ENCODE measurements at regions not wholly inside any gene's neighbourhood (a gene's known extent, or its start where the extent isn't known, plus 50 kb on each side); places are given as distances from the start of the nearest gene placed in this dataset.
"Not testable (repeated sequence)": the region's sequence is repeated elsewhere in the genome, so short reads cannot be mapped to it uniquely, and the experiment has no call there.

DNA sequence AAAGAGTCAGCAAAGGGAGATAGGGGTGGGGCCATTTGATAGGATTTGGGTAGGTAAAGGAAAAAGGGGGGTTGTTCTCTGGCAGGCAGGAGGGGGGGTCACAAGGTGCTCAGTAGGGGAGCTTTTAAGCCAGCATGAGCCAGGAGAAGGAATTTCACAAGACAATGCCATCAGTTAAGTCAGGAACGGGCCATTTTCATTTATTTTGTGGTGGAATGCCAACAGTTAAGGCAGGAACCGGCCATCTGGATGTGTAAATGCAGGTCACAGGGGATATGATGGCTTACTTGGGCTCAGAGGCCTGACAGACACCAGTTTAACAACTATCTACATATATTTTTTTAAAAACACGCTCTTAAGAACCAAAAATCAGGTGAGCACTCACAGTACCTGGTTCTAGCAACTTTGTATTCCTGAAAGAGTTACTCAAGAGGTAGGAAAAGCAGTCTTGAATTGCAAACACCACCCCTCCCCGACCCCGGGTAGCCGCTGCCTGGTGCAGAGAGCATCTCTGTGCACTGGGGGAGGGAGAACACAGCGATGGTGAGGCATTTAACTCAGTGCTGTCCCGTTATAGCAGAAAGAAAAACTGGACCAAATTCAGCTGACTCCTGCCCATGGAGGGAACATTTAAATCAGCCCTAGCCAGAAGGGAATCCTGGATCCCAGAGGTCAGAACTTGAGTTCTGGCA is 414.5 kb upstream of the KLHL29 start:
- intact Hi-C loops (cut with DNase I): no loop called here
- no peak overlapping the region for H3K4me3 ChIP-seq
- TF ChIP-seq POLR2A (IDR thresholded peaks at IDR 0.05): no peak
- TF ChIP-seq, protein P1, sequence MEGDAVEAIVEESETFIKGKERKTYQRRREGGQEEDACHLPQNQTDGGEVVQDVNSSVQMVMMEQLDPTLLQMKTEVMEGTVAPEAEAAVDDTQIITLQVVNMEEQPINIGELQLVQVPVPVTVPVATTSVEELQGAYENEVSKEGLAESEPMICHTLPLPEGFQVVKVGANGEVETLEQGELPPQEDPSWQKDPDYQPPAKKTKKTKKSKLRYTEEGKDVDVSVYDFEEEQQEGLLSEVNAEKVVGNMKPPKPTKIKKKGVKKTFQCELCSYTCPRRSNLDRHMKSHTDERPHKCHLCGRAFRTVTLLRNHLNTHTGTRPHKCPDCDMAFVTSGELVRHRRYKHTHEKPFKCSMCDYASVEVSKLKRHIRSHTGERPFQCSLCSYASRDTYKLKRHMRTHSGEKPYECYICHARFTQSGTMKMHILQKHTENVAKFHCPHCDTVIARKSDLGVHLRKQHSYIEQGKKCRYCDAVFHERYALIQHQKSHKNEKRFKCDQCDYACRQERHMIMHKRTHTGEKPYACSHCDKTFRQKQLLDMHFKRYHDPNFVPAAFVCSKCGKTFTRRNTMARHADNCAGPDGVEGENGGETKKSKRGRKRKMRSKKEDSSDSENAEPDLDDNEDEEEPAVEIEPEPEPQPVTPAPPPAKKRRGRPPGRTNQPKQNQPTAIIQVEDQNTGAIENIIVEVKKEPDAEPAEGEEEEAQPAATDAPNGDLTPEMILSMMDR (IDR thresholded peaks at IDR 0.05): no peak
- H3K27me3 ChIP-seq: no peaks in the 10 kb centered on the region
- DNase-seq: no peak
- no peak overlapping the region for H3K27ac ChIP-seq
- no peak for ATAC-seq
- peaks cover 0 to 9% (median 0%) of the 10 kb centered on the region in 12 donors for H3K9me3 ChIP-seq
- no peaks in the 10 kb centered on the region for H3K4me1 ChIP-seq
- 35 to 43% (median 41%) methylated on average over 8 of the region's 8 CpGs for WGBS, 4 donors
- no peaks in the 10 kb centered on the region for H3K36me3 ChIP-seq

DNA sequence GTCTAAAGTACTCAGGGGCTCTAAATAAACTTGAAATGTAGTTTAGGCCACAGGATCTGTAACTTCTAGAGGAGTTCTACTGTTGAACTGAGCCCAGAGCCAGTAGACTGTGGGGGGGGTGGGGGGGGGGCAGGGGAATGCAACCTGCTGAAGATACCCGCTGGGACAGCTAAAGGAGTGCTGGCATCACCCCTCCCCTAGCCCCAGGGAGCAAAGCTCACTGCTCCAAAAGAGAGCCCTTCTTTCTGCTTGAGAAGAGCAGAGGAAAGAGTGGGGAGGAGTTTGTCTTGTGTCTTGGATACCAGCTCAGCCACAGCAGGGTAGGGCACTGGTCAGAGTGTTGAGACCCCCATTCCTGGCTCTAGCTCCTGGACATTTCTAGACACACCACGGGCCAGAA is 414.0 kb upstream of the KLHL29 start:
- Histone ChIP-seq H3K4me3 (no peak overlapping the region), H3K36me3 (no peaks in the 10 kb centered on the region), H3K9me3 (peaks cover 0 to 4% (median 0%) of the 10 kb centered on the region in 12 donors), H3K27ac (no peak overlapping the region), H3K4me1 (no peaks in the 10 kb centered on the region), H3K27me3 (no peaks in the 10 kb centered on the region)
- no peak for DNase-seq
- no peak for ATAC-seq
- WGBS, 4 donors: 53 to 78% (median 66%) methylated on average over 2 of the region's 2 CpGs
- TF ChIP-seq POLR2A (IDR thresholded peaks at IDR 0.05): no peak
- intact Hi-C loops (cut with DNase I): no loop called here

DNA sequence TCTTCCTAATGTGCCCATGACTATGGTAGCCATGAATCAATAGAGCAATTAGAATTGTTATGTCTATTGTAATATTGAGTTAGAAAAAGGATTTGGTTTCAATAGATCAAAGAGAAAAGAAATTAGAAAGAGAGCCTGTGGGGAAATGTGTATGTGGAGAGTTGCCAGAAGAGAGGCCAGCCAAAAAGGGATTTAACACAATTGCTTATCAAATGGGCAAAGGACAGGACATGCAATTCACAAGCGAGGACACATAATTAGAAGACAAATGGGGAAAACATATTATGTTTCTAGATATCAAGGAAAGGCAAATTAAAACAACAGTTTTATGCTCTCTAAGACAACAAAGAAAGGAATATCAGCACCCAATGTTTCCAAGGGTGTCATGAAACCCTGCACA is 403.2 kb upstream of the KLHL29 start:
- no peak for ATAC-seq
- 30 to 58% (median 32%) methylated on average over 1 of the region's 1 CpG for WGBS, 4 donors
- Histone ChIP-seq H3K9me3 (peaks cover 0 to 3% (median 0%) of the 10 kb centered on the region in 12 donors), H3K27ac (no peak overlapping the region), H3K36me3 (no peaks in the 10 kb centered on the region), H3K4me3 (no peak overlapping the region), H3K27me3 (peaks cover 0 to 2% (median 0%) of the 10 kb centered on the region in 9 donors), H3K4me1 (no peaks in the 10 kb centered on the region)
- TF ChIP-seq POLR2A (IDR thresholded peaks at IDR 0.05): no peak
- TF ChIP-seq, protein P1 (IDR thresholded peaks at IDR 0.05): no peak
- no peak for DNase-seq
- intact Hi-C loops (cut with DNase I): no loop called here

DNA sequence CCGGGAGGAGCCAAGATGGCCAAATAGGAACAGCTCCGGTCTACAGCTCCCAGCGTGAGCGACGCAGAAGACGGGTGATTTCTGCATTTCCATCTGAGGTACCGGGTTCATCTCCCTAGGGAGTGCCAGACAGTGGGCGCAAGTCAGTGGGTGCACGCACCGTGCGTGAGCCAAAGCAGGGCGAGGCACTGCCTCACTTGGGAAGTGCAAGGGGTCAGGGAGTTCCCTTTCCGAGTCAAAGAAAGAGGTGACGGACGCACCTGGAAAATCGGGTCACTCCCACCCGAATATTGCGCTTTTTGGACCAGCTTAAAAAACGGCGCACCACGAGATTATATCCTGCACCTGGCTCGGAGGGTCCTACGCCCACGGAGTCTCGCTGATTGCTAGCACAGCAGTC is 400.8 kb upstream of the KLHL29 start:
- H3K9me3 ChIP-seq; H3K27ac ChIP-seq; H3K36me3 ChIP-seq; DNase-seq; intact Hi-C loops (cut with DNase I); H3K27me3 ChIP-seq; H3K4me3 ChIP-seq; ATAC-seq; H3K4me1 ChIP-seq: not testable (repeated sequence)
- WGBS, 4 donors: 90 to 95% (median 92%) methylated on average over 13 to 21 of the region's 25 CpGs

DNA sequence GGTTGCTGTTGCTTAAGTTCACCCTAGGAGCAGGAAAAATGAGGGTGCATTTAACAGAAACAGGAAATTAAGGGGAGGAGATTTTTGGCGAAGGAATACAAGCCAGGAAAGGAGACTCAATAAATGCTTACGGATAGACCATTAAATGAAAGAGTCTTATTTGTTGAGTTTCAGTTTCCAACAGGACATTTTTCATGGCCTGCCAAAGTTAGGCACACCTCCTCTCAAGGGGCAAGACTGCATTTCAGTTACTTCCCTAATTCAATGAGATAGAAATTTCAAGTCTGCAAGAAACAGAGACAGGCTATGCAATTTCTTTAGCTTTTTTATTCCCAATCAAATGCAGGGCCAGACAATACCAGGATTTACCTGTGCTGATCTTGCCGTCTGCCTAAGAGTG is 394.7 kb upstream of the KLHL29 start:
- Histone ChIP-seq H3K9me3 (no peaks in the 10 kb centered on the region), H3K36me3 (no peaks in the 10 kb centered on the region), H3K4me3 (no peak overlapping the region), H3K27ac (no peak overlapping the region), H3K27me3 (no peaks in the 10 kb centered on the region), H3K4me1 (no peaks in the 10 kb centered on the region)
- TF ChIP-seq, protein P1 (IDR thresholded peaks at IDR 0.05): no peak
- TF ChIP-seq POLR2A (IDR thresholded peaks at IDR 0.05): no peak
- WGBS, 4 donors: 65 to 72% (median 65%) methylated on average over 3 of the region's 3 CpGs
- ATAC-seq: no peak
- no peak for DNase-seq
- intact Hi-C loops (cut with DNase I): no loop called here

Measured in heart left ventricle (tissue), 16 donors.